Activated effector memory CD4-positive, alpha-beta T cell treated with anti-CD3 and anti-CD28 coated beads, Interleukin-2, amount 50 U/mL, for 16 hours (primary cell): ENCODE measurements at regions not wholly inside any gene's neighbourhood (a gene's known extent, or its start where the extent isn't known, plus 50 kb on each side); places are given as distances from the start of the nearest gene placed in this dataset.

Source experiments
- DNase-seq: peaks from one replicate; pipeline ENCODE4 v3.0.0-alpha.2; 2020

- DNase-seq: no peak
Measured at GRCh38 chr7:25789701-25790640, 362.0 kb upstream of the NFE2L3 start.

GRCh38 chr7:25790963-25791362 is 361.0 kb upstream of the NFE2L3 start:
- no peak for DNase-seq

GRCh38 chr7:25792586-25792985 is 359.4 kb upstream of the NFE2L3 start:
- DNase-seq: no peak

- no peak for DNase-seq
Measured at GRCh38 chr7:25795824-25796235, 356.2 kb upstream of the NFE2L3 start.

GRCh38 chr7:25798344-25798743 is 353.7 kb upstream of the NFE2L3 start:
- DNase-seq: no peak

- DNase-seq: no peak
Measured at GRCh38 chr7:25801214-25801613, 350.8 kb upstream of the NFE2L3 start.

GRCh38 chr7:25802057-25802456 is 349.9 kb upstream of the NFE2L3 start:
- no peak for DNase-seq

- no peak for DNase-seq
Measured at GRCh38 chr7:25802473-25802872, 349.5 kb upstream of the NFE2L3 start.

GRCh38 chr7:25803117-25803887 is 348.7 kb upstream of the NFE2L3 start:
- DNase-seq: no peak

- DNase-seq: no peak
Measured at GRCh38 chr7:25804154-25804553, 347.8 kb upstream of the NFE2L3 start.

GRCh38 chr7:25805027-25805687 is 346.8 kb upstream of the NFE2L3 start:
- DNase-seq: no peak

- no peak for DNase-seq
Measured at GRCh38 chr7:25807086-25807611, 344.8 kb upstream of the NFE2L3 start.

GRCh38 chr7:25809441-25809840 is 342.6 kb upstream of the NFE2L3 start:
- no peak for DNase-seq

- DNase-seq: no peak
Measured at GRCh38 chr7:25812086-25812850, 339.7 kb upstream of the NFE2L3 start.

- no peak for DNase-seq
Measured at GRCh38 chr7:25813381-25813780, 338.6 kb upstream of the NFE2L3 start.

- DNase-seq: no peak
Measured at GRCh38 chr7:25815711-25816110, 336.3 kb upstream of the NFE2L3 start.

- DNase-seq: no peak
Measured at GRCh38 chr7:25820432-25821040, 331.5 kb upstream of the NFE2L3 start.

GRCh38 chr7:25821225-25821624 is 330.8 kb upstream of the NFE2L3 start:
- no peak for DNase-seq

GRCh38 chr7:25822823-25823222 is 329.2 kb upstream of the NFE2L3 start:
- no peak for DNase-seq

- DNase-seq: no peak
Measured at GRCh38 chr7:25823571-25823970, 328.4 kb upstream of the NFE2L3 start.

GRCh38 chr7:25828468-25828867 is 323.5 kb upstream of the NFE2L3 start:
- no peak for DNase-seq

- no peak for DNase-seq
Measured at GRCh38 chr7:25829663-25830062, 322.3 kb upstream of the NFE2L3 start.
